Transverse colon (tissue), 4 donors: ENCODE measurements at regions not wholly inside any gene's neighbourhood (a gene's known extent, or its start where the extent isn't known, plus 50 kb on each side); places are given as distances from the start of the nearest gene placed in this dataset.

Experiments
- DNase-seq: peaks from one replicate; pipeline ENCODE4 v3.0.0-alpha.2; 2019
- H3K27ac ChIP-seq, 4 donors: fragments of 200-600 bp; sonication (generic); 2 replicates each; pipeline ENCODE4 v1.5.1; 2016 to 2018; ENCODE audit warnings: inconsistent platforms in 4 of 4
- H3K27me3 ChIP-seq: fragments of 200-600 bp; sonication (generic); 2 replicates; pipeline ENCODE4 v1.5.1; 2017; ENCODE audit warnings: inconsistent platforms
- H3K36me3 ChIP-seq, 4 donors: fragments of 200-600 bp; sonication (generic); 2 replicates each; pipeline ENCODE4 v1.5.1; 2017 to 2019; ENCODE audit warnings: inconsistent platforms in 4 of 4
- H3K4me1 ChIP-seq, 4 donors: fragments of 200-600 bp; sonication (generic); 2 replicates each; pipeline ENCODE4 v1.5.1; 2017 to 2020; ENCODE audit warnings: inconsistent platforms in 4 of 4
- H3K4me3 ChIP-seq, 4 donors: fragments of 200-600 bp; sonication (generic); 1 replicate in 1 of 4; 2 replicates in 3 of 4; pipeline versions ENCODE4 v1.5.1 to v1.6.1; 2017 to 2019; ENCODE audit warnings: inconsistent platforms in 4 of 4
- H3K9me3 ChIP-seq, 2 donors: fragments of 200-600 bp; sonication (generic); 2 replicates each; pipeline ENCODE4 v1.5.1; 2017 to 2019; ENCODE audit warnings: inconsistent platforms in 2 of 2
- EP300 ChIP-seq: sonication (generic); formaldehyde crosslinking; IDR thresholded peaks from one replicate; pipeline ENCODE4 v1.6.1; 2017; ENCODE audit warnings: antibody characterized with exemption, low read depth
- POLR2A ChIP-seq: fragments of 450-650 bp; IDR thresholded peaks from one replicate; pipeline ENCODE4 v1.6.1; 2016; ENCODE audit warnings: antibody characterized with exemption, mild to moderate bottlenecking, moderate library complexity
- POLR2AphosphoS5 ChIP-seq, 3 donors: sonication (generic); formaldehyde crosslinking; IDR thresholded peaks; one replicate each; pipeline ENCODE4 v1.6.1; 2016; ENCODE audit warnings: antibody characterized with exemption in 3 of 3
- WGBS, 2 donors: methylation state at CpG; one replicate each; pipeline ENCODE4 v1.1.5; 2018; ENCODE audit warnings: low coverage in 1 of 2; 5-methylcytosine and 5-hydroxymethylcytosine counted together
- in situ Hi-C, 4 donors: fragments of 200-750 bp; cut with MboI; loops; one replicate each; pipeline versions ENCODE4 v1.15.0 to v1.15.1; 2017; ENCODE audit warnings: low sequenced_read_pairs in 3 of 4, low pct_ligation_motif_present in 1 of 4, low pct_unique_long_range_greater_than_20kb in 1 of 4
- intact Hi-C: fragments of 100-400 bp; cut with DNase I; formaldehyde crosslinking; loops from one replicate; pipeline ENCODE4 v1.15.1; 2023; ENCODE audit warnings: low total_unique reads
- TF ChIP-seq, protein P1 (sequence below), 5 experiments: fragments of 200-600 bp in 3 of 5; fragments of 450-650 bp in 2 of 5; sonication (generic) in 3 of 5; IDR thresholded peaks; 1 replicate in 2 of 5; 2 replicates in 3 of 5; pipeline ENCODE4 v1.5.1; 2016 to 2017; ENCODE audit warnings: antibody characterized with exemption in 5 of 5, inconsistent platforms in 3 of 5, mild to moderate bottlenecking in 2 of 5, moderate library complexity in 1 of 5

GRCh38 chr14:34205799-34206198, 254.9 kb upstream of the EGLN3 start:
- no peak for DNase-seq
- Histone ChIP-seq H3K4me3 (no peak overlapping the region), H3K4me1 (no peaks in the 10 kb centered on the region), H3K27ac (no peak overlapping the region), H3K9me3 (no peaks in the 10 kb centered on the region), H3K27me3 (no peaks in the 10 kb centered on the region), H3K36me3 (no peaks in the 10 kb centered on the region)
- in situ Hi-C loops (no loop called here), intact Hi-C loops (no loop called here)
- TF ChIP-seq POLR2A (no peak), EP300 (no peak), POLR2AphosphoS5 (IDR thresholded peaks at IDR 0.05) (no peak)
- TF ChIP-seq, protein P1, sequence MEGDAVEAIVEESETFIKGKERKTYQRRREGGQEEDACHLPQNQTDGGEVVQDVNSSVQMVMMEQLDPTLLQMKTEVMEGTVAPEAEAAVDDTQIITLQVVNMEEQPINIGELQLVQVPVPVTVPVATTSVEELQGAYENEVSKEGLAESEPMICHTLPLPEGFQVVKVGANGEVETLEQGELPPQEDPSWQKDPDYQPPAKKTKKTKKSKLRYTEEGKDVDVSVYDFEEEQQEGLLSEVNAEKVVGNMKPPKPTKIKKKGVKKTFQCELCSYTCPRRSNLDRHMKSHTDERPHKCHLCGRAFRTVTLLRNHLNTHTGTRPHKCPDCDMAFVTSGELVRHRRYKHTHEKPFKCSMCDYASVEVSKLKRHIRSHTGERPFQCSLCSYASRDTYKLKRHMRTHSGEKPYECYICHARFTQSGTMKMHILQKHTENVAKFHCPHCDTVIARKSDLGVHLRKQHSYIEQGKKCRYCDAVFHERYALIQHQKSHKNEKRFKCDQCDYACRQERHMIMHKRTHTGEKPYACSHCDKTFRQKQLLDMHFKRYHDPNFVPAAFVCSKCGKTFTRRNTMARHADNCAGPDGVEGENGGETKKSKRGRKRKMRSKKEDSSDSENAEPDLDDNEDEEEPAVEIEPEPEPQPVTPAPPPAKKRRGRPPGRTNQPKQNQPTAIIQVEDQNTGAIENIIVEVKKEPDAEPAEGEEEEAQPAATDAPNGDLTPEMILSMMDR (IDR thresholded peaks at IDR 0.05) = no peak
- 95% methylated on average over 1 of the region's 1 CpG; no CpG with 5 or more reads in 1 of the 2 donors for WGBS, 2 donors

DNA sequence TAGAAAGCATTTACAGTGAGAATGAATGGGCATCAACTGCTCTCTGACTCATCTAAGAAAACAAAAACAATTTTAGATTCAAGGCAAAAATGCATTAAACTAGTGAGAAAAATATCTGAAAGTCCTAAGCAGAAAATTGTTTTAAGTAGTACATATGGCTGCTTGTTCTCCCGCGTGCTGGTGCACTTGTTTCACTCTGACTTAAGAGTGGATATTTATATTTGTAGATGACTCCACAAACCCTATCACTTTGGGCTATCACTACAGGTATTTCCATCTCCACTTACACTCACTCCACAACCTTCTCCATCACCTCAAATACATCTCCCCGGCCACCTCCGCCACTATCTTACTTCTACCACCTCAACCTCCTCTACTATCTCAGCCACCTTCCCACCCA, 253.9 kb upstream of the EGLN3 start:
- Histone ChIP-seq H3K27me3 (no peaks in the 10 kb centered on the region), H3K9me3 (no peaks in the 10 kb centered on the region), H3K36me3 (no peaks in the 10 kb centered on the region), H3K27ac (no peak overlapping the region), H3K4me3 (no peak overlapping the region), H3K4me1 (no peaks in the 10 kb centered on the region)
- 95 to 97% methylated on average over 4 of the region's 4 CpGs for WGBS, 2 donors
- no peak for DNase-seq
- in situ Hi-C loops (no loop called here), intact Hi-C loops (no loop called here)
- TF ChIP-seq POLR2A = no peak
- TF ChIP-seq POLR2AphosphoS5 (IDR thresholded peaks at IDR 0.05) = no peak
- no peak for TF ChIP-seq EP300
- TF ChIP-seq, protein P1 (IDR thresholded peaks at IDR 0.05) = no peak

GRCh38 chr14:34203251-34203722, 252.4 kb upstream of the EGLN3 start:
- Histone ChIP-seq H3K4me1 (no peaks in the 10 kb centered on the region), H3K27me3 (no peaks in the 10 kb centered on the region), H3K36me3 (no peaks in the 10 kb centered on the region), H3K4me3 (no peak overlapping the region), H3K9me3 (no peaks in the 10 kb centered on the region), H3K27ac (no peak overlapping the region)
- 32 to 36% methylated on average over 4 of the region's 4 CpGs for WGBS, 2 donors
- no peak for DNase-seq
- in situ Hi-C loops (no loop called here), intact Hi-C loops (no loop called here)
- TF ChIP-seq POLR2A (no peak), POLR2AphosphoS5 (IDR thresholded peaks at IDR 0.05) (no peak), EP300 (no peak)
- TF ChIP-seq, protein P1 (IDR thresholded peaks at IDR 0.05) = no peak

DNA sequence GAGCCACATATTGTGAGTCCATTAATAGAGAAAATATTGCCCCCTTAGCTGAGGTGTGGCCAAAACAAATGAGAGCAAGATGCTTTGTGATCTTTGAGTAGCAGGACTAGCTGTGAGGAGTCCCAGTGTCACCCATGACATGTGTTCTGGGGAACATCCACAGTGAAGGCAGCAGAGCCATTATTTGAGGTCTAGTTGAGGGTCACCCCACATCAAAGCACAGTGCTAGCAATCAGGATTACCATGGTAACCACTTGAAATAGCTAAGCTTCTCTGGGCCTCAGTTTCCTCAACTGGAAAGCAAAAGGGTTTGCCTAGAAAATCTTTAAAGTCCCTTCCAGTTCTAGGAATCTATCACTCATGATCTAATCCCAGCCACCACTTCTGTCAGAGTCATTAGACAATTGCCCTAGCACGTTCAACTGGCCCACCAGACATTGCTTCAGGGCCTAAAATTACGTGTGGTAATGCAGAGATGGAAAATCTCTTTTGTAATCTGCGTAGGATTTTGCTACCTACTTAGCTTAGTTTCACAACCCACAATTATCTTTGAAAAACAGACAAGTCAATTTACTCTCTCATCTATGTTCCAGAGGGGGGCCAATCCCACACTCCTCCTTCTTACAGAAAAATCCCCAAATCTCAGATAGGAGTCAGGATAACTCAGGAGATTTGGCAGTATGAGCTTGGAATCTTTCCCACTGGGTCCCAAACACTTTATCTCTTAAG, 251.2 kb upstream of the EGLN3 start:
- WGBS, 2 donors = 72 to 86% methylated on average over 2 to 3 of the region's 3 CpGs
- Histone ChIP-seq H3K4me3 (no peak overlapping the region), H3K9me3 (no peaks in the 10 kb centered on the region), H3K27me3 (no peaks in the 10 kb centered on the region), H3K27ac (no peak overlapping the region), H3K36me3 (no peaks in the 10 kb centered on the region), H3K4me1 (no peaks in the 10 kb centered on the region)
- intact Hi-C loops = no loop called here
- in situ Hi-C loops = no loop called here
- TF ChIP-seq POLR2A = no peak
- no peak for TF ChIP-seq POLR2AphosphoS5 (IDR thresholded peaks at IDR 0.05)
- no peak for TF ChIP-seq EP300
- TF ChIP-seq, protein P1 (IDR thresholded peaks at IDR 0.05) = no peak
- no peak for DNase-seq
